ENCODE measurements at regions not wholly inside any gene's neighbourhood (a gene's known extent, or its start where the extent isn't known, plus 50 kb on each side); places are given as distances from the start of the nearest gene placed in this dataset.

GRCh38 chr7:12984117-12984516, 296.7 kb downstream of the ARL4A start (continued):
- TF ChIP-seq ZNF687 (IDR thresholded peaks at IDR 0.05) = no peak
- no peak for TF ChIP-seq NFYA (IDR thresholded peaks at IDR 0.05; ENCODE audit: borderline replicate concordance, low read depth, low read length)

- Histone ChIP-seq H4K20me1 (ENCODE audit: control insufficient read depth, insufficient read depth) (no peaks in the 10 kb centered on the region), H3K27ac (ENCODE audit: control insufficient read depth, insufficient read depth) (no peak overlapping the region), H3K36me3 (ENCODE audit: control insufficient read depth in 2 of 2, insufficient read depth in 2 of 2, low read length in 1 of 2) (no peaks in the 10 kb centered on the region), H3K79me2 (ENCODE audit: control insufficient read depth, insufficient read depth, low read length) (no peaks in the 10 kb centered on the region), H3K27me3 (replicated peaks in 1 of 2; ENCODE audit: control insufficient read depth in 2 of 2, insufficient read depth in 2 of 2, low read length in 1 of 2) (no peaks in the 10 kb centered on the region), H3K4me2 (ENCODE audit: control insufficient read depth, insufficient read depth) (no peak overlapping the region), H3K4me3 (no peak overlapping the region), H2AFZ (ENCODE audit: control insufficient read depth, low read depth, low read length) (no peak overlapping the region), H3K9me3 (replicated peaks; ENCODE audit: control insufficient read depth, insufficient read depth, low read length) (no peaks in the 10 kb centered on the region), H3K4me1 (ENCODE audit: control insufficient read depth, insufficient read depth, low read length) (no peaks in the 10 kb centered on the region), H3K9ac (ENCODE audit: control insufficient read depth, insufficient read depth, low read length) (no peak overlapping the region)
- BruUV-seq (replicated peaks) = no TSS peak
- ATAC-seq = no peak
- no peak for DNase-seq (ENCODE audit: low read depth, low spot score)
- RAD21 ChIA-PET (ENCODE audit: unreplicated experiment) = no interaction called here
- intact Hi-C loops (cut with micrococcal nuclease; ENCODE audit: unreplicated experiment) (no loop called here), in situ Hi-C loops (cut with MboI) (no loop called here)
- WGBS (ENCODE audit: insufficient coverage, insufficient replicate concordance, low lambda C conversion rate, missing lambda C conversion rate) = 71% methylated on average over 1 of the region's 1 CpG
- POLR2A ChIA-PET = no interaction called here
- no peak for FAIRE-seq
- SMC1A ChIA-PET (ENCODE audit: uncharacterized antibody, unreplicated experiment) = interaction anchor here (1.1 kb wide), 1 partner anchor 13 kb away, joined by 3 read pairs; no protein-coding TSS in a partner anchor
- CTCF ChIA-PET = no interaction called here
- TF ChIP-seq SP1 (IDR thresholded peaks at IDR 0.05; ENCODE audit: low read depth, low read length) (no peak), ZNF622 (IDR thresholded peaks at IDR 0.05) (no peak), POLR2AphosphoS5 (IDR thresholded peaks at IDR 0.05; ENCODE audit: low read length) (no peak), REST (IDR thresholded peaks at IDR 0.05; ENCODE audit: low read depth, low read length) (no peak), CREB1 (IDR thresholded peaks at IDR 0.05; ENCODE audit: low read depth) (no peak), BMI1 (IDR thresholded peaks at IDR 0.05; ENCODE audit: borderline replicate concordance) (no peak), IRF5 (IDR thresholded peaks at IDR 0.05; ENCODE audit: borderline replicate concordance) (no peak), CEBPZ (IDR thresholded peaks at IDR 0.05; ENCODE audit: low read depth, low read length) (no peak), JUND (IDR thresholded peaks at IDR 0.05; ENCODE audit: low read depth, low read length) (no peak)
Measured at GRCh38 chr7:12985228-12985627, 297.8 kb downstream of the ARL4A start.

Measured in GM12878 (cell line).